ENCODE measurements at regions not wholly inside any gene's neighbourhood (a gene's known extent, or its start where the extent isn't known, plus 50 kb on each side); places are given as distances from the start of the nearest gene placed in this dataset.

- TF ChIP-seq CHCHD3 (CRISPR knock-in tag; IDR thresholded peaks at IDR 0.05) (no peak), NFE2L1 (tag; IDR thresholded peaks at IDR 0.05; ENCODE audit: borderline replicate concordance, low read depth) (peak; percentile 75), ZNF316 (IDR thresholded peaks at IDR 0.05) (peak; percentile 90), ZNF77 (CRISPR knock-in tag; IDR thresholded peaks at IDR 0.05) (no peak), DACH1 (IDR thresholded peaks at IDR 0.05; ENCODE audit: partially characterized antibody) (peak; percentile 48), ZNF263 (CRISPR knock-in tag; IDR thresholded peaks at IDR 0.05; ENCODE audit: borderline replicate concordance) (peak; percentile 92), BACH1 (tag; IDR thresholded peaks at IDR 0.05) (peak; percentile 59; the same call in 1 of the 2 replicates), NFE2 (IDR thresholded peaks at IDR 0.05; ENCODE audit: low read depth) (peak; percentile 94), WHSC1 (IDR thresholded peaks at IDR 0.05; ENCODE audit: low read length) (no peak), C11orf30 (IDR thresholded peaks at IDR 0.05; ENCODE audit: low read depth) (peak; percentile 88), MAFF (IDR thresholded peaks at IDR 0.05; ENCODE audit: low read length) (peak; percentile 69; the same call in 1 of the 2 replicates), ARID1B (IDR thresholded peaks at IDR 0.05) (0 out of 2 replicates have a peak, but pooled peaks have one; percentile 7), RCOR1 (IDR thresholded peaks at IDR 0.05; ENCODE audit: borderline replicate concordance in 1 of 2, low read depth in 2 of 2, low read length in 2 of 2) (peak in 1 of 2 experiments; percentile 20; a peak in 1 of 4 replicates), MAFK (IDR thresholded peaks at IDR 0.05; ENCODE audit: low read length) (peak; percentile 70; the same call in 1 of the 2 replicates), NFRKB (IDR thresholded peaks at IDR 0.05; ENCODE audit: low read depth) (no peak), GABPB1 (CRISPR knock-in tag; IDR thresholded peaks at IDR 0.05) (no peak), KAT8 (IDR thresholded peaks at IDR 0.05; ENCODE audit: low read depth) (no peak), MAFG (tag; conservative IDR thresholded peaks at IDR 0.05) (peak; percentile 90), ZNF507 (tag; conservative IDR thresholded peaks at IDR 0.05) (no peak), NRF1 (conservative IDR thresholded peaks at IDR 0.05 in 1 of 2, IDR thresholded peaks at IDR 0.05 in 1 of 2) (no peak)
- H3K4me3 ChIP-seq: no peak overlapping the region
- peak overlapping the region in 1 of 2 experiments; percentile 78; a peak in 1 of 4 replicates for H3K9ac ChIP-seq (ENCODE audit: insufficient read depth in 1 of 2, low read depth in 2 of 2, low read length in 2 of 2)
- peak overlapping the region; percentile 23; the same call in 2 of the 3 replicates for H3K27ac ChIP-seq (ENCODE audit: extremely low read depth, low read depth, low read length)
- FAIRE-seq (peak; percentile 54), ATAC-seq (peak; percentile 98), DNase-seq (ENCODE audit: extremely low read depth in 1 of 4, low spot score in 3 of 4) (peak in 3 of 4 experiments; percentile 14 to 77 (median 58))
- H3K4me2 ChIP-seq (ENCODE audit: insufficient read depth, low read length): peak overlapping the region; percentile 52
- peak overlapping the region; percentile 94 for H2AFZ ChIP-seq (ENCODE audit: low read depth, low read length)
- WGBS (ENCODE audit: insufficient coverage, low coverage, missing lambda C conversion rate): 18% methylated on average over 2 of the region's 2 CpGs
- no peaks in the 10 kb centered on the region for H3K9me1 ChIP-seq (ENCODE audit: control insufficient read depth, insufficient read depth, low read length)
- BruUV-seq (replicated peaks): no TSS peak
- H4K20me1 ChIP-seq (replicated peaks; ENCODE audit: control insufficient read depth, insufficient read depth, low read length): no peaks in the 10 kb centered on the region
- H3K4me1 ChIP-seq (replicated peaks in 1 of 2; ENCODE audit: control insufficient read depth in 2 of 2, insufficient read depth in 2 of 2, low read length in 2 of 2): peaks cover 11% of the 10 kb centered on the region in 2 experiments
- no peaks in the 10 kb centered on the region for H3K79me2 ChIP-seq (ENCODE audit: control insufficient read depth, insufficient read depth, low read length)
- H3K36me3 ChIP-seq (ENCODE audit: control insufficient read depth, insufficient read depth, low read length): no peaks in the 10 kb centered on the region
- ChIA-PET POLR2A (interaction anchor here (0.6 to 1.4 kb wide), 5 partner anchors 11 to 1565 kb away, joined by 3 to 4 read pairs (median 3); no protein-coding TSS in a partner anchor), CTCF (ENCODE audit: low intra/inter-chr PET ratio) (no interaction called here)
- in situ Hi-C loops (cut with MboI) (no loop called here), intact Hi-C loops (cut with micrococcal nuclease) (no loop called here)
- no peaks in the 10 kb centered on the region for H3K9me3 ChIP-seq (replicated peaks; ENCODE audit: control insufficient read depth, insufficient read depth, low read depth, low read length)
- no peaks in the 10 kb centered on the region for H3K27me3 ChIP-seq (ENCODE audit: control insufficient read depth in 2 of 2, insufficient read depth in 2 of 2, low read length in 2 of 2)
These were observed 203.5 kb downstream of the HACE1 start for GRCh38 chr6:104656235-104656634.
